H1 (cell line): ENCODE measurements at regions not wholly inside any gene's neighbourhood (a gene's known extent, or its start where the extent isn't known, plus 50 kb on each side); places are given as distances from the start of the nearest gene placed in this dataset.

Source experiments
- CTCF ChIA-PET: fragments of 300-600 bp; sonication (Branson Sonifier 250); formaldehyde crosslinking; loops from one replicate; lab custom pipeline; 2021; ENCODE audit not compliant: partially characterized antibody; lab: Charles Lee
- POLR2A ChIA-PET: fragments of 300-600 bp; sonication (Branson Sonifier 250); formaldehyde crosslinking; loops from one replicate; lab custom pipeline; 2021; ENCODE audit warnings: inconsistent platforms; ENCODE audit not compliant: partially characterized antibody; lab: Charles Lee
- DNase-seq, 2 experiments: peaks; one replicate each; pipeline versions ENCODE4 v3.0.0 to v3.0.0-alpha.2; 2010 to 2022; ENCODE audit warnings: low spot score in 2 of 2, low read depth in 1 of 2, mixed read lengths in 1 of 2
- FAIRE-seq: peaks from 2 replicates; lab custom pipeline; 2011; peaks lifted over from hg19 to GRCh38; lab: Jason Lieb, UNC
- H2AFZ ChIP-seq: 2 replicates; pipeline ENCODE4 v1.8.1; 2012; ENCODE audit warnings: low read length, inconsistent platforms
- H2AK5ac ChIP-seq: 2 replicates; pipeline ENCODE4 v1.6.1; 2013; ENCODE audit warnings: low read depth, low read length
- H2BK120ac ChIP-seq: replicated peaks from 2 replicates; pipeline ENCODE3; 2013; ENCODE audit warnings: low read depth, low read length, inconsistent platforms
- H2BK12ac ChIP-seq: 2 replicates; pipeline ENCODE4 v1.6.1; 2013; ENCODE audit warnings: low read depth, low read length
- H2BK15ac ChIP-seq: 2 replicates; pipeline ENCODE4 v1.6.1; 2013; ENCODE audit warnings: low read length
- H2BK20ac ChIP-seq: 2 replicates; pipeline ENCODE4 v1.6.1; 2013; ENCODE audit warnings: low read length
- H2BK5ac ChIP-seq: 2 replicates; pipeline ENCODE4 v1.6.1; 2013; ENCODE audit warnings: low read depth, low read length
- H3K14ac ChIP-seq: 2 replicates; pipeline ENCODE4 v1.6.1; 2013; ENCODE audit warnings: inconsistent platforms; ENCODE audit not compliant: insufficient read length
- H3K18ac ChIP-seq: 2 replicates; pipeline ENCODE4 v1.6.1; 2013; ENCODE audit warnings: low read length; ENCODE audit errors: extremely low read depth
- H3K23ac ChIP-seq: 2 replicates; pipeline ENCODE4 v1.6.1; 2013; ENCODE audit warnings: inconsistent platforms; ENCODE audit not compliant: insufficient read length
- H3K23me2 ChIP-seq: 2 replicates; pipeline ENCODE4 v1.6.1; 2013; ENCODE audit warnings: low read depth, low read length
- H3K27ac ChIP-seq: 2 replicates; pipeline ENCODE4 v1.6.1; 2011; ENCODE audit warnings: low read depth, low read length, inconsistent platforms
- H3K27me3 ChIP-seq, 4 experiments: replicated peaks in 1 of 4; 1 replicate in 1 of 4; 2 replicates in 3 of 4; pipeline versions ENCODE4 v1.6.1 to v1.8.1; 2011 to 2013; ENCODE audit warnings: low read length in 3 of 4, mild to moderate bottlenecking in 3 of 4, inconsistent platforms in 2 of 4, mixed read lengths in 2 of 4, moderate library complexity in 1 of 4; ENCODE audit not compliant: control insufficient read depth in 3 of 4, insufficient read depth in 3 of 4; ENCODE audit errors: extremely low read depth in 1 of 4
- H3K36me3 ChIP-seq, 4 experiments: 2 replicates each; pipeline versions ENCODE4 v1.6.1 to v1.8.1; 2011 to 2013; ENCODE audit warnings: mild to moderate bottlenecking in 4 of 4, low read length in 3 of 4, moderate library complexity in 2 of 4, control low read depth in 1 of 4, inconsistent platforms in 1 of 4; ENCODE audit not compliant: insufficient read depth in 4 of 4, control insufficient read depth in 2 of 4
- H3K4ac ChIP-seq: replicated peaks from 2 replicates; pipeline ENCODE3; 2013; ENCODE audit warnings: low read length, low read depth, mixed read lengths, inconsistent platforms; ENCODE audit not compliant: insufficient read length
- H3K4me1 ChIP-seq, 4 experiments: replicated peaks in 1 of 4; 1 replicate in 1 of 4; 2 replicates in 3 of 4; pipeline versions ENCODE4 v1.6.1 to v1.8.1; 2011 to 2013; ENCODE audit warnings: low read length in 3 of 4, inconsistent platforms in 2 of 4, mixed read lengths in 1 of 4; ENCODE audit not compliant: insufficient read depth in 4 of 4, control insufficient read depth in 3 of 4
- H3K4me2 ChIP-seq, 2 experiments: 2 replicates each; pipeline versions ENCODE4 v1.6.1 to v1.8.1; 2011 to 2013; ENCODE audit warnings: low read depth in 2 of 2, low read length in 2 of 2, control low read depth in 1 of 2, inconsistent platforms in 1 of 2, mild to moderate bottlenecking in 1 of 2; ENCODE audit not compliant: insufficient read depth in 1 of 2
- H3K4me3 ChIP-seq, 4 experiments: fragments of 200-600, 300-600 bp in 1 of 4; sonication (generic), shearing (Covaris generic), sonication (Bioruptor Twin) in 1 of 4; 2 replicates each; pipeline versions ENCODE4 v1.5.1 to v1.8.1; 2011 to 2016; ENCODE audit warnings: low read length in 4 of 4, low read depth in 3 of 4, control low read depth in 2 of 4, inconsistent platforms in 2 of 4, mild to moderate bottlenecking in 2 of 4, mixed read lengths in 1 of 4, moderate library complexity in 1 of 4; ENCODE audit not compliant: insufficient read depth in 2 of 4; ENCODE audit errors: extremely low read depth in 1 of 4
- H3K56ac ChIP-seq: replicated peaks from 2 replicates; pipeline ENCODE3; 2013; ENCODE audit warnings: low read depth, mild to moderate bottlenecking, mixed read lengths, low read length, inconsistent platforms; ENCODE audit not compliant: insufficient read length
- H3K79me1 ChIP-seq: 2 replicates; pipeline ENCODE4 v1.6.1; 2013; ENCODE audit warnings: low read depth, low read length, control low read depth
- H3K79me2 ChIP-seq, 2 experiments: 2 replicates each; pipeline versions ENCODE4 v1.6.1 to v1.8.1; 2012 to 2013; ENCODE audit warnings: low read length in 2 of 2, mild to moderate bottlenecking in 2 of 2, inconsistent platforms in 1 of 2; ENCODE audit not compliant: insufficient read depth in 2 of 2, control insufficient read depth in 1 of 2
- H3K9ac ChIP-seq, 4 experiments: replicated peaks in 1 of 4; 1 replicate in 1 of 4; 2 replicates in 3 of 4; pipeline versions ENCODE4 v1.6.1 to v1.8.1; 2011 to 2013; ENCODE audit warnings: low read depth in 3 of 4, low read length in 3 of 4, control low read depth in 2 of 4, mild to moderate bottlenecking in 2 of 4, moderate library complexity in 2 of 4, inconsistent platforms in 1 of 4; ENCODE audit errors: extremely low read depth in 1 of 4
- H3K9me3 ChIP-seq, 2 experiments: 2 replicates each; pipeline versions ENCODE4 v1.6.1 to v1.8.1; 2012 to 2013; ENCODE audit warnings: mild to moderate bottlenecking in 2 of 2, moderate library complexity in 2 of 2, control low read depth in 1 of 2, inconsistent platforms in 1 of 2, low read depth in 1 of 2, low read length in 1 of 2, mixed read lengths in 1 of 2; ENCODE audit not compliant: insufficient read depth in 2 of 2
- H4K20me1 ChIP-seq, 2 experiments: replicated peaks in 1 of 2; 2 replicates each; pipeline versions ENCODE3 to v1.8.1; 2011 to 2013; ENCODE audit warnings: inconsistent platforms in 2 of 2, low read length in 2 of 2, mild to moderate bottlenecking in 1 of 2; ENCODE audit not compliant: insufficient read depth in 2 of 2, control insufficient read depth in 1 of 2
- H4K5ac ChIP-seq: 2 replicates; pipeline ENCODE4 v1.6.1; 2013; ENCODE audit warnings: low read length, low read depth, mixed read lengths, inconsistent platforms; ENCODE audit not compliant: insufficient read length
- H4K8ac ChIP-seq: 2 replicates; pipeline ENCODE4 v1.8.0; 2013; ENCODE audit warnings: mild to moderate bottlenecking, moderate library complexity, low read length, inconsistent platforms; ENCODE audit not compliant: insufficient read depth; ENCODE audit errors: extremely low read depth
- H4K91ac ChIP-seq: replicated peaks from 2 replicates; pipeline ENCODE3; 2013; ENCODE audit warnings: low read length, mixed read lengths, inconsistent platforms; ENCODE audit not compliant: insufficient read length
- CHD1 ChIP-seq: IDR thresholded peaks from 2 replicates; pipeline ENCODE4 v1.6.1; 2012; ENCODE audit warnings: low read depth, low read length, improper control_type of control experiment
- WGBS, 2 experiments: shearing (Covaris generic) in 1 of 2; methylation state at CpG; one replicate each; pipeline versions ENCODE4 v1.1.6 to v1.1.7; 2013 to 2015; ENCODE audit warnings: low lambda C conversion rate in 2 of 2, mixed read lengths in 2 of 2, inconsistent platforms in 1 of 2, low coverage in 1 of 2, missing lambda C conversion rate in 1 of 2; ENCODE audit not compliant: insufficient replicate concordance in 2 of 2, insufficient coverage in 1 of 2, insufficient read length in 1 of 2; ENCODE audit errors: extremely low coverage in 1 of 2, missing lambda C conversion rate in 1 of 2; 5-methylcytosine and 5-hydroxymethylcytosine counted together

DNA sequence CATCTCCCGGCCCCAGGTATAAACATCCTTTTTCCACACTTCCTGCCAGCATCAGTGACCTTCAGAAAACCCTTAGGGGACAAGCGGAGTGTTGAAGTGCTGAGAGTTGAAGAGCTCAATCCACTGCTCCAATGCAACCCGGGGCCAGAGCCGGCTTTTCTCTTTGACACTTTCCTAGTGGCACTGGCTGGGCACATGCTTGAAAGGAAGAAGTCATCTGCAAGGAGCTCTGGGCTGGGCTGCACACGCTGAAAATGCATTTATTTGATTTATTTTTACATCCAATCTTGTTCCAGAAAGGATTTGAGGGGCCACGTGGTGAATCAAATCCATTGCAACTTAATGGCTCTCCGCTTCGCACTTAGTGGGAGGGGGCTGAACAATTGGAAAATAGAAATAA lies 229.0 kb upstream of the DIO3 start:
- no peak for FAIRE-seq
- Histone ChIP-seq H3K36me3 (no peaks in the 10 kb centered on the region), H2AK5ac (no peak overlapping the region), H3K18ac (no peak overlapping the region), H3K4ac (no peak overlapping the region), H2BK120ac (no peak overlapping the region), H3K4me3 (no peak overlapping the region), H3K9me3 (no peaks in the 10 kb centered on the region), H4K91ac (no peak overlapping the region), H2BK15ac (no peak overlapping the region), H2BK20ac (no peak overlapping the region), H2BK12ac (no peak overlapping the region), H3K9ac (no peak overlapping the region), H3K4me1 (no peaks in the 10 kb centered on the region), H3K79me1 (no peaks in the 10 kb centered on the region), H4K5ac (no peak overlapping the region), H3K23me2 (no peaks in the 10 kb centered on the region; the same call in 1 of the 2 replicates), H2BK5ac (no peak overlapping the region), H3K14ac (no peak overlapping the region), H3K23ac (no peak overlapping the region), H3K27ac (no peak overlapping the region), H3K79me2 (no peaks in the 10 kb centered on the region), H3K56ac (no peak overlapping the region), H3K4me2 (no peak overlapping the region), H4K20me1 (no peaks in the 10 kb centered on the region), H3K27me3 (peaks cover 0 to 1% (median 0%) of the 10 kb centered on the region in 4 experiments; a peak in 1 of 7 replicates), H2AFZ (no peak overlapping the region), H4K8ac (no peak overlapping the region)
- 90% methylated on average over 8 of the region's 8 CpGs; no CpG with 5 or more reads in 1 of the 2 experiments for whole genome bisulfite sequencing, 2 experiments
- CTCF ChIA-PET, result interaction anchor here (0.6 to 1.0 kb wide), 3 partner anchors 19 to 918 kb away, joined by 3 to 4 read pairs (median 3); no protein-coding TSS in a partner anchor
- TF ChIP-seq CHD1, result no peak
- POLR2A ChIA-PET, result no interaction called here
- DNase-seq, result no peak
